Common myeloid progenitor, CD34-positive (primary cell): ENCODE measurements at regions not wholly inside any gene's neighbourhood (a gene's known extent, or its start where the extent isn't known, plus 50 kb on each side); places are given as distances from the start of the nearest gene placed in this dataset.

Experiments
- CTCF ChIA-PET: fragments of 350-600 bp; sonication (Branson Sonifier 250); formaldehyde crosslinking; loops from one replicate; lab custom pipeline; 2021; ENCODE audit warnings: antibody characterized with exemption; lab: Charles Lee
- POLR2A ChIA-PET: fragments of 350-600 bp; sonication (Branson Sonifier 250); formaldehyde crosslinking; loops from one replicate; lab custom pipeline; 2021; ENCODE audit warnings: antibody characterized with exemption; lab: Charles Lee
- DNase-seq, 3 donors: peaks; one replicate each; pipeline versions ENCODE4 v3.0.0 to v3.0.0-alpha.2; 2013
- H3K27ac ChIP-seq, 2 experiments: 1 replicate in 1 of 2; 2 replicates in 1 of 2; pipeline ENCODE4 v1.7.0; 2013; ENCODE audit warnings: inconsistent platforms in 2 of 2, low read length in 2 of 2, mild to moderate bottlenecking in 2 of 2, low read depth in 1 of 2, moderate library complexity in 1 of 2; ENCODE audit not compliant: severe bottlenecking in 2 of 2, insufficient read depth in 1 of 2, poor library complexity in 1 of 2
- H3K27me3 ChIP-seq, 5 experiments: replicated peaks in 2 of 5; 1 replicate in 3 of 5; 2 replicates in 2 of 5; pipeline versions ENCODE4 v1.6.1 to v1.7.0; 2013; ENCODE audit warnings: low read length in 4 of 5, mild to moderate bottlenecking in 2 of 5, moderate library complexity in 2 of 5, inconsistent platforms in 1 of 5; ENCODE audit not compliant: insufficient read depth in 5 of 5, control insufficient read depth in 4 of 5
- H3K36me3 ChIP-seq, 4 experiments: 1 replicate in 2 of 4; 2 replicates in 2 of 4; pipeline versions ENCODE4 v1.6.1 to v1.7.0; 2013; ENCODE audit warnings: low read length in 3 of 4, control low read depth in 1 of 4, mild to moderate bottlenecking in 1 of 4; ENCODE audit not compliant: control insufficient read depth in 4 of 4, insufficient read depth in 4 of 4
- H3K4me1 ChIP-seq, 4 experiments: 1 replicate in 3 of 4; 2 replicates in 1 of 4; pipeline versions ENCODE4 v1.6.1 to v1.7.1; 2013; ENCODE audit warnings: low read length in 3 of 4, mild to moderate bottlenecking in 3 of 4, control low read depth in 1 of 4, inconsistent platforms in 1 of 4, moderate library complexity in 1 of 4; ENCODE audit not compliant: control insufficient read depth in 4 of 4, insufficient read depth in 4 of 4; ENCODE audit errors: control extremely low read depth in 1 of 4
- H3K4me3 ChIP-seq, 7 experiments: 1 replicate in 4 of 7; 2 replicates in 3 of 7; pipeline versions ENCODE4 v1.5.1 to v1.7.0; 2013; ENCODE audit warnings: mild to moderate bottlenecking in 7 of 7, low read length in 6 of 7, moderate library complexity in 6 of 7, inconsistent platforms in 2 of 7, low read depth in 2 of 7, control low read depth in 1 of 7; ENCODE audit not compliant: insufficient read depth in 4 of 7, control insufficient read depth in 1 of 7; ENCODE audit errors: extremely low read depth in 1 of 7
- H3K9me3 ChIP-seq, 5 experiments: 1 replicate in 4 of 5; 2 replicates in 1 of 5; pipeline versions ENCODE4 v1.6.1 to v1.7.1; 2013; ENCODE audit warnings: low read length in 4 of 5, mild to moderate bottlenecking in 2 of 5, inconsistent platforms in 1 of 5, low read depth in 1 of 5, moderate library complexity in 1 of 5; ENCODE audit not compliant: control insufficient read depth in 4 of 5, insufficient read depth in 2 of 5; ENCODE audit errors: control extremely low read depth in 1 of 5
- WGBS: methylation state at CpG from one replicate; pipeline ENCODE4 v1.1.5; 2013; ENCODE audit not compliant: insufficient coverage; 5-methylcytosine and 5-hydroxymethylcytosine counted together

GRCh38 chr10:4093438-4093837 is 308.4 kb upstream of the KLF6 start:
- ChIA-PET POLR2A (interaction anchor here (0.6 kb wide), 2 partner anchors 12 to 14 kb away, joined by 3 to 5 read pairs; no protein-coding TSS in a partner anchor), CTCF (no interaction called here)
- no peaks in the 10 kb centered on the region for H3K4me1 ChIP-seq
- 100% methylated on average over 2 of the region's 5 CpGs for WGBS
- no peaks in the 10 kb centered on the region for H3K36me3 ChIP-seq
- no peak overlapping the region for H3K4me3 ChIP-seq
- no peak overlapping the region for H3K27ac ChIP-seq
- H3K9me3 ChIP-seq = no peaks in the 10 kb centered on the region
- no peak for DNase-seq
- no peaks in the 10 kb centered on the region for H3K27me3 ChIP-seq

GRCh38 chr10:4088354-4089066 is 303.5 kb upstream of the KLF6 start:
- no peaks in the 10 kb centered on the region for H3K27me3 ChIP-seq
- H3K36me3 ChIP-seq = no peaks in the 10 kb centered on the region
- H3K27ac ChIP-seq = no peak overlapping the region
- H3K4me1 ChIP-seq = peaks cover 0 to 3% (median 0%) of the 10 kb centered on the region in 4 experiments
- H3K4me3 ChIP-seq = no peak overlapping the region
- ChIA-PET CTCF (no interaction called here), POLR2A (no interaction called here)
- WGBS = 97% methylated on average over 10 of the region's 14 CpGs
- no peaks in the 10 kb centered on the region for H3K9me3 ChIP-seq
- DNase-seq = no peak

- no peak for DNase-seq
- H3K27me3 ChIP-seq = no peaks in the 10 kb centered on the region
- CTCF ChIA-PET = no interaction called here
- H3K36me3 ChIP-seq = no peaks in the 10 kb centered on the region
- H3K27ac ChIP-seq = no peak overlapping the region
- POLR2A ChIA-PET = no interaction called here
- peaks cover 0 to 11% (median 7%) of the 10 kb centered on the region in 4 experiments for H3K4me1 ChIP-seq
- no peaks in the 10 kb centered on the region for H3K9me3 ChIP-seq
- 84% methylated on average over 14 of the region's 14 CpGs for WGBS
- H3K4me3 ChIP-seq = no peak overlapping the region
Observed at GRCh38 chr10:4086131-4086898, 301.3 kb upstream of the KLF6 start.

- Histone ChIP-seq H3K9me3 (no peaks in the 10 kb centered on the region), H3K4me3 (no peak overlapping the region), H3K4me1 (peaks cover 0 to 11% (median 8%) of the 10 kb centered on the region in 4 experiments), H3K27me3 (no peaks in the 10 kb centered on the region), H3K27ac (no peak overlapping the region), H3K36me3 (no peaks in the 10 kb centered on the region)
- ChIA-PET POLR2A (interaction anchor here (0.7 to 0.8 kb wide), 2 partner anchors 11 to 40 kb away, joined by 3 to 4 read pairs; no protein-coding TSS in a partner anchor), CTCF (no interaction called here)
- WGBS = 52% methylated on average over 2 of the region's 2 CpGs
- DNase-seq = no peak
Observed at GRCh38 chr10:4083509-4084003, 298.5 kb upstream of the KLF6 start.

- Histone ChIP-seq H3K27ac (no peak overlapping the region), H3K4me3 (no peak overlapping the region), H3K4me1 (peaks cover 0 to 11% (median 8%) of the 10 kb centered on the region in 4 experiments), H3K36me3 (no peaks in the 10 kb centered on the region), H3K27me3 (no peaks in the 10 kb centered on the region), H3K9me3 (no peaks in the 10 kb centered on the region)
- WGBS = no CpG with 5 or more reads among the region's 2 CpGs
- ChIA-PET CTCF (no interaction called here), POLR2A (interaction anchor here (0.8 kb wide), 1 partner anchor 39 kb away, joined by 4 read pairs; no protein-coding TSS in a partner anchor)
- DNase-seq = peak in 2 of 3 donors; percentile 26
Observed at GRCh38 chr10:4082861-4083260, 297.9 kb upstream of the KLF6 start.

- H3K4me1 ChIP-seq = peaks cover 0 to 11% (median 8%) of the 10 kb centered on the region in 4 experiments
- H3K27ac ChIP-seq = no peak overlapping the region
- WGBS = 93% methylated on average over 4 of the region's 5 CpGs
- CTCF ChIA-PET = no interaction called here
- H3K36me3 ChIP-seq = no peaks in the 10 kb centered on the region
- POLR2A ChIA-PET = no interaction called here
- no peaks in the 10 kb centered on the region for H3K27me3 ChIP-seq
- H3K9me3 ChIP-seq = no peaks in the 10 kb centered on the region
- no peak overlapping the region for H3K4me3 ChIP-seq
- peak in 2 of 3 donors; percentile 13 to 23 for DNase-seq
Observed at GRCh38 chr10:4081685-4082111, 296.7 kb upstream of the KLF6 start.
